Testis (tissue), 2 donors: ENCODE measurements at regions not wholly inside any gene's neighbourhood (a gene's known extent, or its start where the extent isn't known, plus 50 kb on each side); places are given as distances from the start of the nearest gene placed in this dataset.

ENCODE experiments used
- DNase-seq: peaks from one replicate; pipeline ENCODE4 v3.0.0-alpha.2; 2019
- H3K27ac ChIP-seq, 2 donors: fragments of 200-600 bp; sonication (generic); one replicate each; pipeline ENCODE4 v1.5.1; 2019
- H3K27me3 ChIP-seq: fragments of 200-600 bp; sonication (generic); one replicate; pipeline ENCODE4 v1.5.1; 2019
- H3K36me3 ChIP-seq: fragments of 200-600 bp; sonication (generic); one replicate; pipeline ENCODE4 v1.5.1; 2017; ENCODE audit warnings: low read depth; ENCODE audit errors: missing control alignments
- H3K4me1 ChIP-seq: fragments of 200-600 bp; sonication (generic); one replicate; pipeline ENCODE4 v1.5.1; 2019
- H3K4me3 ChIP-seq, 2 donors: fragments of 200-600 bp; sonication (generic); one replicate each; pipeline ENCODE4 v1.5.1; 2017 to 2019
- H3K9me3 ChIP-seq: fragments of 200-600 bp; sonication (generic); one replicate; pipeline ENCODE4 v1.5.1; 2017
- CTCF ChIP-seq, 3 experiments: fragments of 450-650 bp in 2 of 3; fragments of 200-600 bp in 1 of 3; sonication (generic) in 1 of 3; IDR thresholded peaks; one replicate each; pipeline ENCODE4 v1.5.1; 2016 to 2019; ENCODE audit warnings: antibody characterized with exemption in 3 of 3, mild to moderate bottlenecking in 2 of 3, moderate library complexity in 1 of 3
- POLR2A ChIP-seq: fragments of 450-650 bp; IDR thresholded peaks from one replicate; pipeline ENCODE4 v1.6.1; 2017; ENCODE audit warnings: antibody characterized with exemption, mild to moderate bottlenecking, moderate library complexity
- WGBS, 2 donors: methylation state at CpG; one replicate each; pipeline ENCODE4 v1.1.5; 2018; 5-methylcytosine and 5-hydroxymethylcytosine counted together
- intact Hi-C: fragments of 100-400 bp; cut with DNase I; formaldehyde crosslinking; loops from one replicate; pipeline ENCODE4 v1.15.1; 2023; ENCODE audit warnings: low total_unique reads

GRCh38 chr13:83229574-83230305 is 652.5 kb downstream of the SLITRK1 start:
- Histone ChIP-seq H3K27ac (no peak overlapping the region), H3K9me3 (no peaks in the 10 kb centered on the region), H3K36me3 (no peaks in the 10 kb centered on the region), H3K4me1 (no peaks in the 10 kb centered on the region), H3K27me3 (no peaks in the 10 kb centered on the region), H3K4me3 (no peak overlapping the region)
- WGBS, 2 donors, result 73 to 78% methylated on average over 1 of the region's 1 CpG
- TF ChIP-seq CTCF (IDR thresholded peaks at IDR 0.05), result no peak
- no peak for TF ChIP-seq POLR2A
- intact Hi-C loops, result no loop called here
- no peak for DNase-seq

- intact Hi-C loops, result no loop called here
- no peak for DNase-seq
- no peak overlapping the region for H3K27ac ChIP-seq
- H3K36me3 ChIP-seq, result no peaks in the 10 kb centered on the region
- no peaks in the 10 kb centered on the region for H3K4me1 ChIP-seq
- H3K4me3 ChIP-seq, result no peak overlapping the region
- TF ChIP-seq POLR2A (no peak), CTCF (IDR thresholded peaks at IDR 0.05) (no peak)
- WGBS, 2 donors, result 91 to 92% methylated on average over 1 of the region's 1 CpG
- no peaks in the 10 kb centered on the region for H3K27me3 ChIP-seq
- H3K9me3 ChIP-seq, result no peaks in the 10 kb centered on the region
Observed at GRCh38 chr13:83223546-83223945, 658.7 kb downstream of the SLITRK1 start.

- TF ChIP-seq CTCF (IDR thresholded peaks at IDR 0.05) (no peak), POLR2A (no peak)
- 61 to 75% methylated on average over 5 of the region's 5 CpGs for WGBS, 2 donors
- H3K4me3 ChIP-seq, result no peak overlapping the region
- H3K36me3 ChIP-seq, result no peaks in the 10 kb centered on the region
- DNase-seq, result no peak
- intact Hi-C loops, result no loop called here
- H3K27me3 ChIP-seq, result no peaks in the 10 kb centered on the region
- H3K27ac ChIP-seq, result no peak overlapping the region
- no peaks in the 10 kb centered on the region for H3K4me1 ChIP-seq
- no peaks in the 10 kb centered on the region for H3K9me3 ChIP-seq
Observed at GRCh38 chr13:83221813-83222241, 660.4 kb downstream of the SLITRK1 start.

GRCh38 chr13:83221256-83221655 is 661.0 kb downstream of the SLITRK1 start:
- Histone ChIP-seq H3K27ac (no peak overlapping the region), H3K36me3 (no peaks in the 10 kb centered on the region), H3K4me1 (no peaks in the 10 kb centered on the region), H3K4me3 (no peak overlapping the region), H3K27me3 (no peaks in the 10 kb centered on the region), H3K9me3 (no peaks in the 10 kb centered on the region)
- DNase-seq, result no peak
- intact Hi-C loops, result no loop called here
- TF ChIP-seq CTCF (IDR thresholded peaks at IDR 0.05) (no peak), POLR2A (no peak)
- WGBS, 2 donors, result 67 to 80% methylated on average over 1 of the region's 1 CpG

- Histone ChIP-seq H3K27me3 (no peaks in the 10 kb centered on the region), H3K4me3 (no peak overlapping the region), H3K9me3 (no peaks in the 10 kb centered on the region), H3K4me1 (no peaks in the 10 kb centered on the region), H3K27ac (no peak overlapping the region), H3K36me3 (no peaks in the 10 kb centered on the region)
- DNase-seq, result no peak
- 93 to 95% methylated on average over 2 of the region's 2 CpGs for WGBS, 2 donors
- TF ChIP-seq CTCF (IDR thresholded peaks at IDR 0.05), result no peak
- TF ChIP-seq POLR2A, result no peak
- intact Hi-C loops, result no loop called here
Observed at GRCh38 chr13:83220241-83220640, 662.0 kb downstream of the SLITRK1 start.
